HG02970 (cell line): ENCODE measurements at regions not wholly inside any gene's neighbourhood (a gene's known extent, or its start where the extent isn't known, plus 50 kb on each side); places are given as distances from the start of the nearest gene placed in this dataset.
"Not testable (repeated sequence)": the region's sequence is repeated elsewhere in the genome, so short reads cannot be mapped to it uniquely, and the experiment has no call there.

Source experiments
- ATAC-seq: cut with Tn5 transposase; IDR thresholded peaks from one replicate; pipeline ENCODE4 v1.9.1; 2021; ENCODE audit warnings: mild to moderate bottlenecking, moderate library complexity, moderate number of reproducible peaks; ENCODE audit not compliant: unreplicated experiment, low FRiP score

- ATAC-seq, result no peak
Observed at GRCh38 chr11:96681019-96681716, 291.4 kb downstream of the JRKL start.

- ATAC-seq, result no peak
Observed at GRCh38 chr11:96694338-96694737, 304.5 kb downstream of the JRKL start.

- no peak for ATAC-seq
Observed at GRCh38 chr11:96696731-96697130, 306.9 kb downstream of the JRKL start.

- ATAC-seq, result no peak
Observed at GRCh38 chr11:96697466-96697865, 307.7 kb downstream of the JRKL start.

- ATAC-seq, result no peak
Observed at GRCh38 chr11:96704847-96705246, 315.0 kb downstream of the JRKL start.

- ATAC-seq, result no peak
Observed at GRCh38 chr11:96706761-96707160, 316.9 kb downstream of the JRKL start.

- no peak for ATAC-seq
Observed at GRCh38 chr11:96707273-96707672, 317.5 kb downstream of the JRKL start.

- no peak for ATAC-seq
Observed at GRCh38 chr11:96708219-96708878, 318.5 kb downstream of the JRKL start.

GRCh38 chr11:96713301-96713700 is 323.5 kb downstream of the JRKL start:
- ATAC-seq, result no peak

- ATAC-seq, result no peak
Observed at GRCh38 chr11:96714689-96715088, 324.9 kb downstream of the JRKL start.

GRCh38 chr11:96715208-96715607 is 325.4 kb downstream of the JRKL start:
- ATAC-seq, result no peak

- ATAC-seq, result no peak
Observed at GRCh38 chr11:96736601-96737000, 346.8 kb downstream of the JRKL start.

- no peak for ATAC-seq
Observed at GRCh38 chr11:96738311-96738710, 348.5 kb downstream of the JRKL start.

- no peak for ATAC-seq
Observed at GRCh38 chr11:96741068-96741467, 351.3 kb downstream of the JRKL start.

- no peak for ATAC-seq
Observed at GRCh38 chr11:96744697-96745096, 354.9 kb downstream of the JRKL start.

GRCh38 chr11:96748639-96749370 is 359.0 kb downstream of the JRKL start:
- no peak for ATAC-seq

- not testable (repeated sequence) for ATAC-seq
Observed at GRCh38 chr11:96751807-96752206, 362.0 kb downstream of the JRKL start.

- ATAC-seq, result no peak
Observed at GRCh38 chr11:96752221-96752620, 362.4 kb downstream of the JRKL start.

GRCh38 chr11:96753997-96754396 is 364.2 kb downstream of the JRKL start:
- ATAC-seq, result no peak

GRCh38 chr11:96755209-96755608 is 365.4 kb downstream of the JRKL start:
- no peak for ATAC-seq

GRCh38 chr11:96755752-96756151 is 365.9 kb downstream of the JRKL start:
- no peak for ATAC-seq

- no peak for ATAC-seq
Observed at GRCh38 chr11:96758957-96759356, 369.1 kb downstream of the JRKL start.
